ENCODE measurements at regions not wholly inside any gene's neighbourhood (a gene's known extent, or its start where the extent isn't known, plus 50 kb on each side); places are given as distances from the start of the nearest gene placed in this dataset.
"Not testable (repeated sequence)": the region's sequence is repeated elsewhere in the genome, so short reads cannot be mapped to it uniquely, and the experiment has no call there.

- intact Hi-C loops (cut with micrococcal nuclease), result no loop called here
- Mint-ChIP-seq H3K27ac (no peak overlapping the region), H3K36me3 (no peaks in the 10 kb centered on the region), H3K27me3 (ENCODE audit: low read depth in 2 of 2) (no peaks in the 10 kb centered on the region), H3K9me3 (peaks cover 9 to 17% of the 10 kb centered on the region in 2 donors), H3K4me3 (no peak overlapping the region), H3K4me1 (no peaks in the 10 kb centered on the region)
- H3K27ac ChIP-seq (ENCODE audit: low read length), result no peak overlapping the region
- no peaks in the 10 kb centered on the region for H3K27me3 ChIP-seq (ENCODE audit: control insufficient read depth, insufficient read depth, low read length)
- H3K4me3 ChIP-seq (ENCODE audit: low read length), result no peak overlapping the region
- DNase-seq, result no peak
- TF ChIP-seq, protein P1, sequence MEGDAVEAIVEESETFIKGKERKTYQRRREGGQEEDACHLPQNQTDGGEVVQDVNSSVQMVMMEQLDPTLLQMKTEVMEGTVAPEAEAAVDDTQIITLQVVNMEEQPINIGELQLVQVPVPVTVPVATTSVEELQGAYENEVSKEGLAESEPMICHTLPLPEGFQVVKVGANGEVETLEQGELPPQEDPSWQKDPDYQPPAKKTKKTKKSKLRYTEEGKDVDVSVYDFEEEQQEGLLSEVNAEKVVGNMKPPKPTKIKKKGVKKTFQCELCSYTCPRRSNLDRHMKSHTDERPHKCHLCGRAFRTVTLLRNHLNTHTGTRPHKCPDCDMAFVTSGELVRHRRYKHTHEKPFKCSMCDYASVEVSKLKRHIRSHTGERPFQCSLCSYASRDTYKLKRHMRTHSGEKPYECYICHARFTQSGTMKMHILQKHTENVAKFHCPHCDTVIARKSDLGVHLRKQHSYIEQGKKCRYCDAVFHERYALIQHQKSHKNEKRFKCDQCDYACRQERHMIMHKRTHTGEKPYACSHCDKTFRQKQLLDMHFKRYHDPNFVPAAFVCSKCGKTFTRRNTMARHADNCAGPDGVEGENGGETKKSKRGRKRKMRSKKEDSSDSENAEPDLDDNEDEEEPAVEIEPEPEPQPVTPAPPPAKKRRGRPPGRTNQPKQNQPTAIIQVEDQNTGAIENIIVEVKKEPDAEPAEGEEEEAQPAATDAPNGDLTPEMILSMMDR (IDR thresholded peaks at IDR 0.05), result no peak
- H3K9me3 ChIP-seq (ENCODE audit: control insufficient read depth, insufficient read depth, low read length), result no peaks in the 10 kb centered on the region
- no peaks in the 10 kb centered on the region for H3K36me3 ChIP-seq (ENCODE audit: control insufficient read depth, insufficient read depth, low read length)
- no peaks in the 10 kb centered on the region for H3K4me1 ChIP-seq (ENCODE audit: control insufficient read depth, insufficient read depth, low read length)
- no peak for ATAC-seq
These were observed 154.4 kb downstream of the RAD51AP2 start for GRCh38 chr2:17363846-17364245.

DNA sequence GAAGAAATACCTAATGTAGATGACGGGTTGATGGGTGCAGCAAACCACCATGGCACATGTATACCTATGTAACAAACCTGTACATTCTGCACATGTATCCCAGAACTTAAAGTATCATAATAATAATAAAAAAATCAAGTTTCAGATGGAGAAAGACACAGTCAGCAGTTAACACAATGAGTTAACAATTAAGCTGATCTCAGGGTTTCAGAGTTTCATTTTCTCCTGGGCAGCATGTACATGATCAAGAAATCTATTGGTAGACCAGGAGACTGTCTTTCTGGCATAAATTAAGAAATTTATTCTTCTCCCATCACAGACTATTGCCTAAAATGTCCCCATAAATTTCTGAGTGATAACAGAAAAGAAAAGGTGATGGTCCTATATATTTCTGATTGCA, 155.3 kb downstream of the RAD51AP2 start:
- DNase-seq (no peak), ATAC-seq (no peak)
- Histone ChIP-seq H3K4me1 (ENCODE audit: control insufficient read depth, insufficient read depth, low read length) (no peaks in the 10 kb centered on the region), H3K27ac (ENCODE audit: low read length) (no peak overlapping the region), H3K9me3 (ENCODE audit: control insufficient read depth, insufficient read depth, low read length) (no peaks in the 10 kb centered on the region), H3K4me3 (ENCODE audit: low read length) (no peak overlapping the region), H3K36me3 (ENCODE audit: control insufficient read depth, insufficient read depth, low read length) (no peaks in the 10 kb centered on the region), H3K27me3 (ENCODE audit: control insufficient read depth, insufficient read depth, low read length) (no peaks in the 10 kb centered on the region)
- Mint-ChIP-seq H3K36me3 (no peaks in the 10 kb centered on the region), H3K4me1 (no peaks in the 10 kb centered on the region), H3K4me3 (no peak overlapping the region), H3K27ac (no peak overlapping the region), H3K9me3 (peaks cover 9 to 17% of the 10 kb centered on the region in 2 donors), H3K27me3 (ENCODE audit: low read depth in 2 of 2) (no peaks in the 10 kb centered on the region)
- WGBS (ENCODE audit: insufficient coverage), result no CpG with 5 or more reads among the region's 1 CpG
- intact Hi-C loops (cut with micrococcal nuclease), result no loop called here
- TF ChIP-seq, protein P1 (IDR thresholded peaks at IDR 0.05), result no peak

DNA sequence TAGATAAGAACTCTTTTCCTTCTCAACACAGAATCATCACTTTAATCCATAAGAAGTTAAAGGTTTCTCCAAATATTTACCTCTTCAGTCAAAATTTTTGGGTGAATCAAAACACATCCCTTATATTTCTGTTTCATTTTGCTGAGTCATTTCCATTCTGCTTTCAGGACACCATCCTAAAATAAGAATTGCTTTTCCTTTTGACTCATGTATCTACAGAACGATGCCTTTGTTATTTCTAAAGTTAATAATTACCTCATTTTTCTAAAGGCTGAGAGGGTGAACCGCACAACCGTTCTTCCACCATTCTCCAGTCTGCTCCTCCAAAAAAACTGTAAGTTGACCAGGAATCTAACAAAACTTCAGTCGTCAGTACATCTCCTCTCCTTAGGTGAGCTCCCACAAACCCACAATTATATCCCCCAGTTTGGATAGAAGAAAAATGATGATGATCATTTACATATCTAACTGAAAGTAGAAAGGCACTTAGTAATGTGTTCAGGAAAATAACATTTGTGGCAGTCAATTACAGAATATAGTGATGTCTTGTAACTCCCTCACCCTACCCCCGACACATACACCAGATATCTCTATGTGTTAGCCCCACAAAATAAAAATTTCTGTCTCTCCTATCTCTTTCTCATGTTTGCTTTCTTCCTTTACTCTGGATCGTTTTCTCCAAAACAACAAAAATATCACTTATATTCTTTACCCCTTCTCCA, 162.5 kb downstream of the RAD51AP2 start:
- H3K4me1 ChIP-seq (ENCODE audit: control insufficient read depth, insufficient read depth, low read length), result no peaks in the 10 kb centered on the region
- Mint-ChIP-seq H3K4me3 (no peak overlapping the region), H3K36me3 (no peaks in the 10 kb centered on the region), H3K9me3 (peaks cover 0 to 3% of the 10 kb centered on the region in 2 donors), H3K4me1 (no peaks in the 10 kb centered on the region), H3K27me3 (ENCODE audit: low read depth in 2 of 2) (no peaks in the 10 kb centered on the region), H3K27ac (no peak overlapping the region)
- no peak for ATAC-seq
- no peak overlapping the region for H3K27ac ChIP-seq (ENCODE audit: low read length)
- H3K4me3 ChIP-seq (ENCODE audit: low read length), result no peak overlapping the region
- no peaks in the 10 kb centered on the region for H3K27me3 ChIP-seq (ENCODE audit: control insufficient read depth, insufficient read depth, low read length)
- 77% methylated on average over 6 of the region's 6 CpGs for WGBS (ENCODE audit: insufficient coverage)
- H3K9me3 ChIP-seq (ENCODE audit: control insufficient read depth, insufficient read depth, low read length), result no peaks in the 10 kb centered on the region
- TF ChIP-seq, protein P1 (IDR thresholded peaks at IDR 0.05), result no peak
- intact Hi-C loops (cut with micrococcal nuclease), result no loop called here
- no peaks in the 10 kb centered on the region for H3K36me3 ChIP-seq (ENCODE audit: control insufficient read depth, insufficient read depth, low read length)
- DNase-seq, result no peak

DNA sequence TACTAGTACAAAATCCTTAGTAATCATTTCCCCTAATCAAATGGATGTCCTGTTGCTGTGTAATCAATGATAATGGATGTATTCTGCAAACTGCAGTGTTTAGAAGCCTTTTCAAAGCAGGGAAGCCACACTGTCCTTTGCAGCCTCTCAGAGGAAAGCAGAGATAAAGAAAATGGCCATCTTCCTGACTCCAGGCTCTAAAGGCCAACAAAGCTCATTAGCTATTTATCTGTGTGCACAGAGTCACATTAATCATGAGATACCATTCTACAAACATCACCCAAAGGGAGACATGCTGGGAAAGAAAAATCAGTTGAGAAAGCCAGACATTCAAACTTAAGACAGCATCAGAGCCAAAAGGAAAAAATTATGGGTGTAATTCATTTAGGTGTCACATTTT, 165.0 kb downstream of the RAD51AP2 start:
- H3K36me3 Mint-ChIP-seq, result no peaks in the 10 kb centered on the region
- H3K27me3 ChIP-seq (ENCODE audit: control insufficient read depth, insufficient read depth, low read length), result no peaks in the 10 kb centered on the region
- intact Hi-C loops (cut with micrococcal nuclease), result no loop called here
- DNase-seq, result no peak
- H3K9me3 ChIP-seq (ENCODE audit: control insufficient read depth, insufficient read depth, low read length), result no peaks in the 10 kb centered on the region
- no peak overlapping the region for H3K4me3 Mint-ChIP-seq
- no peaks in the 10 kb centered on the region for H3K36me3 ChIP-seq (ENCODE audit: control insufficient read depth, insufficient read depth, low read length)
- H3K4me1 ChIP-seq (ENCODE audit: control insufficient read depth, insufficient read depth, low read length), result no peaks in the 10 kb centered on the region
- no peaks in the 10 kb centered on the region for H3K27me3 Mint-ChIP-seq (ENCODE audit: low read depth in 2 of 2)
- H3K4me1 Mint-ChIP-seq, result no peaks in the 10 kb centered on the region
- peaks cover 0 to 2% of the 10 kb centered on the region in 2 donors for H3K9me3 Mint-ChIP-seq
- H3K27ac ChIP-seq (ENCODE audit: low read length), result no peak overlapping the region
- TF ChIP-seq, protein P1 (IDR thresholded peaks at IDR 0.05), result no peak
- no peak overlapping the region for H3K4me3 ChIP-seq (ENCODE audit: low read length)
- H3K27ac Mint-ChIP-seq, result no peak overlapping the region
- ATAC-seq, result no peak

DNA sequence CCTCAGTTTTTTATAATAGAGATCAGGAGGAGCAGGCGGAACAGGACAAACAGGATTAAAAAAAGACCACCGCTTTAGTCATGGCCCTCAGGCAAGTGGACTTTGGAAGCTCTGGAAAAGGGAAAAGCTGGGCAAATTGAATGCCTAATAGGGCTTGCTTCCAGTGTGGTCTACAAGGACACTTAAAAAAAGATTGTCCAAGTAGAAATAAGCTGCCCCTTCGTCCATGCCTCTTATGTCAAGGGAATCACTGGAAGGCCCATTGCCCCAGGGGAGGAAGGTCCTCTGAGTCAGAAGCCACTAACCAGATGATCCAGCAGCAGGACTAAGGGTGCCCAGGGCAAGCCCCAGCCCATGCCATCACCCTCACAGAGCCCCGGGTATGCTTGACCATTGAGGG, 175.5 kb downstream of the RAD51AP2 start:
- H3K4me3 Mint-ChIP-seq; H3K9me3 ChIP-seq (ENCODE audit: control insufficient read depth, insufficient read depth, low read length); H3K27ac Mint-ChIP-seq; intact Hi-C loops (cut with micrococcal nuclease); DNase-seq; ATAC-seq; H3K36me3 ChIP-seq (ENCODE audit: control insufficient read depth, insufficient read depth, low read length); H3K27ac ChIP-seq (ENCODE audit: low read length); H3K4me3 ChIP-seq (ENCODE audit: low read length); H3K36me3 Mint-ChIP-seq; H3K4me1 ChIP-seq (ENCODE audit: control insufficient read depth, insufficient read depth, low read length); H3K27me3 ChIP-seq (ENCODE audit: control insufficient read depth, insufficient read depth, low read length); H3K4me1 Mint-ChIP-seq; H3K27me3 Mint-ChIP-seq (ENCODE audit: low read depth in 2 of 2): not testable (repeated sequence)
- H3K9me3 Mint-ChIP-seq, result peaks cover 5 to 15% of the 10 kb centered on the region in 2 donors
- 90% methylated on average over 4 of the region's 4 CpGs for WGBS (ENCODE audit: insufficient coverage)
